K562 (cell line): ENCODE measurements at regions not wholly inside any gene's neighbourhood (a gene's known extent, or its start where the extent isn't known, plus 50 kb on each side); places are given as distances from the start of the nearest gene placed in this dataset.
"Not testable (repeated sequence)": the region's sequence is repeated elsewhere in the genome, so short reads cannot be mapped to it uniquely, and the experiment has no call there.

Experiments used
- ARNT ChIP-seq, 2 experiments: fragments of 450-650 bp; IDR thresholded peaks; 2 replicates each; pipeline ENCODE4 v1.6.1; 2016; ENCODE audit warnings: mild to moderate bottlenecking in 1 of 2
- ATF3 ChIP-seq, 2 experiments: fragments of 450-650 bp in 1 of 2; sonication (generic) in 1 of 2; formaldehyde crosslinking in 1 of 2; IDR thresholded peaks in 1 of 2; conservative IDR thresholded peaks in 1 of 2; 2 replicates each; pipeline versions ENCODE4 v1.6.1 to v1.8.1; 2016 to 2023; ENCODE audit warnings: mild to moderate bottlenecking in 2 of 2, moderate library complexity in 2 of 2, inconsistent platforms in 1 of 2, missing genetic modification reagents in 1 of 2
- CTCF ChIP-seq, 3 experiments: IDR thresholded peaks in 2 of 3; conservative IDR thresholded peaks in 1 of 3; 2 replicates each; pipeline ENCODE4 v1.5.1; 2011 to 2012; ENCODE audit warnings: low read length in 3 of 3, mild to moderate bottlenecking in 3 of 3, control low read depth in 2 of 3, improper control_type of control experiment in 1 of 3, inconsistent platforms in 1 of 3, low read depth in 1 of 3, mixed read lengths in 1 of 3, moderate library complexity in 1 of 3; ENCODE audit not compliant: insufficient read depth in 2 of 3
- FOXK2 ChIP-seq, 2 experiments: fragments of 450-650 bp; IDR thresholded peaks in 1 of 2; conservative IDR thresholded peaks in 1 of 2; 2 replicates each; pipeline ENCODE4 v1.6.1; 2016; ENCODE audit warnings: low read depth in 2 of 2, mild to moderate bottlenecking in 1 of 2
- HDAC8 ChIP-seq: fragments of 450-650 bp; IDR thresholded peaks from 2 replicates; pipeline ENCODE4 v1.6.1; 2016; ENCODE audit warnings: mild to moderate bottlenecking, missing genetic modification characterization, moderate library complexity, missing compliant biosample characterization
- MAZ ChIP-seq, 2 experiments: fragments of 450-650 bp in 1 of 2; sonication (generic) in 1 of 2; formaldehyde crosslinking; IDR thresholded peaks in 1 of 2; conservative IDR thresholded peaks in 1 of 2; 2 replicates each; pipeline versions ENCODE4 v1.4.0 to v1.5.0; 2020; ENCODE audit warnings: mild to moderate bottlenecking in 1 of 2, missing genetic modification reagents in 1 of 2
- MCM3 ChIP-seq: fragments of 450-650 bp; IDR thresholded peaks from 2 replicates; pipeline ENCODE4 v1.6.1; 2016
- MEF2A ChIP-seq: IDR thresholded peaks from 2 replicates; pipeline ENCODE4 v1.6.1; 2011; ENCODE audit warnings: low read depth, mild to moderate bottlenecking, low read length, moderate library complexity; ENCODE audit not compliant: control insufficient read depth
- POLR2A ChIP-seq: fragments of 450-650 bp; conservative IDR thresholded peaks from 2 replicates; pipeline ENCODE4 v1.6.1; 2016
- SFPQ ChIP-seq: fragments of 200-400 bp; formaldehyde crosslinking; IDR thresholded peaks from 2 replicates; pipeline ENCODE4 v1.6.1; 2017; ENCODE audit warnings: mild to moderate bottlenecking, low read depth, low read length, moderate library complexity
- TAF1 ChIP-seq: IDR thresholded peaks from 2 replicates; pipeline ENCODE4 v1.6.1; 2011; ENCODE audit warnings: mild to moderate bottlenecking, low read length, moderate library complexity; ENCODE audit not compliant: insufficient read depth, control insufficient read depth, severe bottlenecking; ENCODE audit errors: extremely low read depth
- ZBTB7A ChIP-seq: IDR thresholded peaks from 2 replicates; pipeline ENCODE4 v1.6.1; 2011; ENCODE audit warnings: low read depth, mild to moderate bottlenecking, low read length, moderate library complexity, borderline replicate concordance; ENCODE audit not compliant: control insufficient read depth

GRCh38 chr5:93213111-93213794 is 367.8 kb downstream of the NR2F1-AS1 start:
- not testable (repeated sequence) for TF ChIP-seq SFPQ; TAF1; ZBTB7A; ARNT (IDR thresholded peaks at IDR 0.05); MCM3; CTCF (IDR thresholded peaks at IDR 0.05 in 2 of 3, conservative IDR thresholded peaks at IDR 0.05 in 1 of 3; ENCODE audit: insufficient read depth in 2 of 3, low read depth in 1 of 3, low read length in 3 of 3); HDAC8 (tag); ATF3 (IDR thresholded peaks at IDR 0.05); ATF3 (CRISPR knock-in tag; conservative IDR thresholded peaks at IDR 0.05); MEF2A; POLR2A; MAZ (CRISPR knock-in tag; conservative IDR thresholded peaks at IDR 0.05 in 1 of 2, IDR thresholded peaks at IDR 0.05 in 1 of 2); FOXK2 (conservative IDR thresholded peaks at IDR 0.05 in 1 of 2, IDR thresholded peaks at IDR 0.05 in 1 of 2; ENCODE audit: low read depth in 2 of 2)
